RPMI7951 (cell line): ENCODE measurements at regions not wholly inside any gene's neighbourhood (a gene's known extent, or its start where the extent isn't known, plus 50 kb on each side); places are given as distances from the start of the nearest gene placed in this dataset.
"Not testable (repeated sequence)": the region's sequence is repeated elsewhere in the genome, so short reads cannot be mapped to it uniquely, and the experiment has no call there.

Experiments
- DNase-seq: peaks from one replicate; pipeline ENCODE4 v3.0.0-alpha.2; 2012; ENCODE audit warnings: low read depth

GRCh38 chr7:114181280-114181679, 233.3 kb upstream of the FOXP2 start:
- no peak for DNase-seq

DNA sequence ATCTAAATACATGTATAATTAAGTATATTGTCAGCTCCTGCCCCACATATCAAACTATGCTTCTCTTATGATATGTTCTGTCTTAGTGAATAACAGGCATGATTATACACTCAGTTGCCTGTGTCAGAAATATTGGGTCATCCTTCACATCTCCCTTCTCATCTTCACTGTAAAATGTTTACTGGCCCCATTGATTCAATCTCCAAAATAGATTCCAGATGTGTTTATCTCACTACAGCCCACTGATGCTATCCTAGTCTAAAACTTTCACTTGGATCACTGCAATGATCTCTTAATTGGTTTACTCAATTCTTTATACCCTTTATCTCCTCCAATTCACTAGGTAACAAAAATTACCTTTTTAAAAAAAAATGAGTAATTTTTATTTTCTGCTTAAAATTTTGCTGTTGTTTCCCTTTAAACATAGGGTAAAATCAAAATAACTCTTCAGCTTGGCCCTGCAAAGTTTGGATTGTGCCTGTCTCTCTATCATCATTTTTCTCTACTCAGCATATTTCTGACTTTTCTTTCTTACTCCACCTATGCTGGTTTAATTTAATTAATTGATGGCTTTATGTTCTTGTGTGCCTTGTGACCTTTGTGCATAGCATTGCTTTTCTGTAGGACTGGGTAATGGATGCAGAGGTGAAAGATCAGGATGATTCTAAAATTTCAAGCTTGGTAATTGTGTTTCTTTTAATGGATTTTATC, 233.9 kb upstream of the FOXP2 start:
- no peak for DNase-seq

GRCh38 chr7:114175125-114175524, 239.5 kb upstream of the FOXP2 start:
- no peak for DNase-seq

GRCh38 chr7:114173170-114173890, 241.3 kb upstream of the FOXP2 start:
- DNase-seq = no peak

- not testable (repeated sequence) for DNase-seq
Observed at GRCh38 chr7:114169389-114169788, 245.2 kb upstream of the FOXP2 start.

DNA sequence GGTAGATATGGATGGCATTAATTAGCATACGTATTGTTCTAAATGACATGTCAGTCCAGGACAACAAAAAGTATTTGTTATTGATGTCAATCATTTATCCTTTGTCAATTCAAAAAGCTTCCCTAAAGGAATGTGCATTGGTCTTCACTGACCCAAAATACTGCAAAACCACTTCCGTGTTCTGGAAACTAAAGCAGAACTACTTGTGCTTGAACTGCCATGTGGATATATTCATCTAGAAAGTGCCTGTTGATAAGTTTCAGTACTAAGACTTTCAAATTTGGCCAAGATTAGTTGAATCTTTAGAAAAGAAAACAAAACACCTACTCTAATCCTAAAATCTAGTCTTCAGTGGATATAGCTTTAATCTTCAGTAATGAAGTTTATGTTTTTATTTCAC, 242.1 kb upstream of the PPP1R3A start:
- no peak for DNase-seq

- no peak for DNase-seq
Observed at GRCh38 chr7:114158854-114159253, 240.0 kb upstream of the PPP1R3A start.

GRCh38 chr7:114158275-114158674, 239.5 kb upstream of the PPP1R3A start:
- DNase-seq = no peak

DNA sequence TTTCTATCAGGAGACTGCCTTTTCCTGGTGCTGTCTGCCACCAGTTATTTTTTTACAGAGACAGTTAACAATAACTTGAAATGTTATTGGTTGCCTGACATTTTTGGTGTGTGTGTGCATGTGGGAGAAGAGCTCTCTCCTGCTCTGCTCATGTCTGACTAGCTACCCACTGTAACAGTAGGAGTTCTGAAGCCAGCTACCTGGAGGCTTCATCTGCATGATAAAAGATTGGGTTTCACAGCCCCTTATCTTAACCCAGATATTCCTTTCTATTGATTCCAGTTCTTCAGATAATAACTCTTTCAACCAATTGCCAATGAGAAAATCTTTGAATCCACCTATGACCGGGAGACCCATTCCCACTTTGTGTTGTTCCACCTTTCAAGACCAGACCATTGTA, 237.4 kb upstream of the PPP1R3A start:
- no peak for DNase-seq

DNA sequence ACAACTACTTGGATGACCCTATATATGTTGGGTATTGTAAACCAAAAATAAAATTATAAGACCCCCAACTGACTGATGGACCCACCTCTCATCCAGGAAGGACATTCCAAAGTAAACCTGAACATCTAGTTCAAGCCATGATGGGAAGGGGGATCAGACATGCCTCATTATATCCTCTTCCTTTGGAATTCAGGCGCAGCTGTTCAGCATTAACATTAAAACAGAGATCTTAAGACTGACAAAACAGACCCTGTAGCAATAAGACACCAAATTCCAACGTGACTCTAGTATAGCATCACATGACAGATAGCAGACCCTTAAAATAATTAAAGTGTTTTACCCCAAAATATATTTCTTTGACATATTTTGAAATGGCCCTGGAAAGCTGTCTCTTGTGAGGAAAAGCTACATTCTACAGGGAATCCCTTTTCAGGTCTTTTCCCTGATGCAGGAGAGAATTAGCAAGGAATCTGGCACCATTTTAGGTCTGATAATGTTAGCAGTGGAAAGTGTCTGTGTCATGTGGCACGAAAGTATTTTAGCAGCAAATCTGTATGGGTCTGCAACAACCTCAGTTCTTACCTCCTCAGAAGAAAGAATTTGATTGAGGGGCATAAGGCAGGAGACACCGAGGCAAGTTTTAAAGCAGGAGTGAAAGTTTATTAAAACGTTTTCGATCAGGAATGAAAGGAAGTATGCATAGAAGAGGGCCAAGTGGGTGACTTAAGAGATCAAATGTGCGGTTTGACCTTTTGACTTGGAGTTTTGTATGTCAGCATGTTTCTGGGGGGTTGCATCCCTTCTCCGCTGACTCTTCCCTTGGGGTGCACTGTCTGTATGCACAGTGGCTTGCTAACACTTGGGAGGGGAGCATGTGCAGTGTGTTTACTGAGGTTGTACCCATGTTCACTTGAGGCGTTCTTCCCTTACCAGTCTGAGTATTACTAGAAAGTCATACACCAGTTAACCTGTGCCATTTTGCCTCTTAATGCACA, 236.6 kb upstream of the PPP1R3A start:
- no peak for DNase-seq

DNA sequence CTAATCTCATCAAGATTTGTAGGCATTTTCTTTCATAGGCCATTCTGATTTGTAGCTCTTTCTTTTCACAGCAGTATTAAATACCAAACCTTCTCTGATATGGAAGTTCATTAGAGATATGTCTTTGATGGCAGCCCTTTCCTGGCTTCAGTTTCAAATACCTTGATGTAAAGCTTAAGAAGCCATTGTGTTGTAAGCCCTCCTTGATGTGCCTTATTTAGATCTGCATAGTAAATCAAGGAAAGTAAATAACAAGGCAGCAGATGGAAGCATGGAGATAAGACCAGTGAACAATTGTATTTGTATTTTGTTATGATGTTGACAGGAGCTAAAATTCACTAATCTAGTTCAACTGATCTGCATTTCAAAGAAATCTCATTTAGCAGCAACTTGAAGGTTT, 234.9 kb upstream of the PPP1R3A start:
- DNase-seq = no peak

DNA sequence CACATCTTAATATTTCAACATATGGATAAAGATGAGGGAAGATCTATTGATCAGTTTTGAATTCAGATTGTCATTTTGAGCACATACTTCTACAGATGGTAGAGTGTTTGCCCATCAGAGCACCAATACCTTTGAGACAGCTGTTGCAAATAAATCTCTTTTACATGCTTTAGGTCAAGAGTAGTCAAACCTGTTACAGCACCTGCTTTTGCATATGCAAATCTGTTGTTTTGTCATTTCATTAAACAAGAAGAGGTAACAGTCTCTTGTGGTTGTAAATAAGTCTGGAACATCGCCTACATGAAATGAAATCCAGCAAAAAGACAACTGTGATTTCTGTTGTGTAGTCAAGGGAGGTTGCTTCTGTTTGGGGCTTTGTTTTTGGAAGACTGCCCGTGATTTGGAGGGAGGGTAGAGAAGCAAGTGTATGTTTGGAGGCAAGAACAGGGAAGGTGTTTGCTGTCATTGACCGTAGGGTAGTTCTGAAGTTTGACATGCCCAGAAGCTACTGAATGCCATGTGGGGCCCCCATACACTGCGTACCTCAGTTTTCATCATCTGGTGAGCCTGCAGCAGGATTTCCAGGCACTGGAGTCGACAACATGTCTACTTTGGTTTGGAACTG, 233.6 kb upstream of the PPP1R3A start:
- no peak for DNase-seq

DNA sequence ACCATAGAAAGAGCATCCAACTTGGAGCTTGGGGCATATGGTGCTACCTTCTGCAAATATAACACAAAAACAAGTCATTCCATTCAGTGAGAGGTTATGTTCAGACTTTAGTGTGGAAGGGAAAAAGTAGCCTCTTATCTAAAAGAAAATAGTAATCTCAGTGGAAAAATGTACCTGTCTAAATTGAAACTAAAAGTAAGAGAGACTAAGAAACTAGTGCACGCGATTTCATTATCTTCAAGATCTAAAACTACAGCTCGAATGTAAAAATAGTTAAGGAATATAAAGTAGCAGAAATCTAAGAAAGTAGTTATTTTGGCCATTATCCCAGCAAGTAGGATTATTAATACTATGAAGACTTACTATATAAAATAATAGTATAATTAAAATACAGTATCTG, 233.0 kb upstream of the PPP1R3A start:
- no peak for DNase-seq

- no peak for DNase-seq
Observed at GRCh38 chr7:114150689-114151088, 231.9 kb upstream of the PPP1R3A start.

DNA sequence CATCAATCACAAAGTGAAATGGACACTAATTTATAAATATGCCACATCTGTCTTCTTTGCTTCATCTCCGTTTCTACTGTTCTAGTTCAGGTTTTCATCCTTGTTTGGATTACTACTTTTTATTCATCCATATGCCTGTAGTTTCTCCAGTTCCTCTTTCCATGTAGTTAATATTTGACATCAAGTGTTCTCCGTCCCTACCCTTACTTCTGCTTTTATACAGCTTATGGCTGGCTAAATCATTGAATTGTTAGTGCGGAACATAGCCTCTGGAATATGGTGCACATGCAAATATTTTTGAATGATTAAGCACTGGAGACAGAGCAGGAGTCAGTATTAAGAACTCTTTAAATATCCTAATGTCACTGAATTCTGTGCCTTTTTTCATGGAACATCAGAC, 230.0 kb upstream of the PPP1R3A start:
- DNase-seq = no peak

DNA sequence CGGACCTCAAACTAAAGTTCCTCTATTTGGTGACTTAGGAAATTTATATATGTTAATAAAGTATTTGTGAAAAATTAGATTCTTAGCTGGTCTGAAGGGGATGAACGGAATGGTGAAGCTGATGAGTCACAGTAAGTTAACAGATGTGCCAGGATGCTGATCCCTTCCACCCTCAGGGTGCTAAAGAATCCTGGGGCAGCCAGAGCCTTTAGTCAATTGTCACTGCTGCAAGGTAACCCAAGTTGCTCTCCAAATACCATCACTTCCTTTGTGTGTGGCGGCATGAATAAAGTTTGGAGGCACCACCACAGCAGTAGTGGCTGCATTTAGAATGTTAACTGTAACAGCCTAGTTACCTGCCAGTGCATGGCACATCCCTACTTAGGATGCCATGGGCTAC, 222.6 kb upstream of the PPP1R3A start:
- DNase-seq = no peak

- DNase-seq = no peak
Observed at GRCh38 chr7:114140561-114140960, 221.8 kb upstream of the PPP1R3A start.

- DNase-seq = not testable (repeated sequence)
Observed at GRCh38 chr7:114139690-114140089, 220.9 kb upstream of the PPP1R3A start.

DNA sequence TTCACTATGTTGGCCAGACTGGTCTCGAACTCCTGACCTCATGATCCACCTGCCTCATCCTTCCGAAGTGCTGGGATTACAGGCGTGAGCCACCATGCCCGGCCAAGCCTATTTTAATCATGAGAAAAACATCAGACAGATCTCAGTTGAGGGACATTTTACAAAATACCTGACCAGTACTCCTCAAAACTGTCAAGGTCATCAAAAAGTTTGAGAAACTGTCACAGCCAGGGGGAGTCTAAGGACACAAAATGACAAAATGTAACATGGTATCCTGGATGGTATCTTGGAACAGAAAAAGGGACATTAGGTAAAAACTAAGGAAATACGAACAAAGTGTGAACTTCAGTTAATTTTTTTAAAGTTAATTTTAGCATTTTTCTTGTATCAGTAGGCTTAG, 219.8 kb upstream of the PPP1R3A start:
- no peak for DNase-seq

- DNase-seq = no peak
Observed at GRCh38 chr7:114133717-114134116, 214.9 kb upstream of the PPP1R3A start.

GRCh38 chr7:114130866-114131265, 212.1 kb upstream of the PPP1R3A start:
- no peak for DNase-seq

DNA sequence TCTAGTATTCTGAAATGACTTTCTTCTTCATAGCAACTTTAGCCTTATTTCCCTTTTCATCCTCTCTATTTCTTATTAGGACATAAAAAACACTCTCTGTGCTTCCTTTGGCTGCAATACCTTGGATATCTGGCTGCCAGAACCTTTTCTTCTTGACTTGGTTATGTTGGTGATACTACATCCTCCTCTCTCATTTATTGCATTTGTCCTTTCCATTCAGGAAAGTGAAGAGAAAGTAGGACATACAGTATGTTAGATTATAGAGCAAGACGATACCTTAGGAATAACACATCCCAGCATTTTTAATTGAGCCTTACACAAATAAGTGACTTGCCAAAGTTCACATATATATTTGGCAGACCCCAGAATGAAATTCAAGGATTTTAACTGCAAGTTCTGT, 210.1 kb upstream of the PPP1R3A start:
- DNase-seq = no peak
